CD4-positive, alpha-beta T cell (primary cell): ENCODE measurements at regions not wholly inside any gene's neighbourhood (a gene's known extent, or its start where the extent isn't known, plus 50 kb on each side); places are given as distances from the start of the nearest gene placed in this dataset.

Experiments used
- ATAC-seq: fragments of 200-7000 bp; cut with Tn5 transposase; one replicate; pipeline ENCODE4 v1.10.0; 2022; ENCODE audit warnings: mild to moderate bottlenecking; ENCODE audit not compliant: poor library complexity
- CTCF ChIA-PET: fragments of 350-600 bp; sonication (Branson Sonifier 250); formaldehyde crosslinking; loops from one replicate; lab custom pipeline; 2021; ENCODE audit warnings: antibody characterized with exemption, inconsistent platforms; lab: Charles Lee
- POLR2A ChIA-PET: fragments of 350-600 bp; sonication (Branson Sonifier 250); formaldehyde crosslinking; loops from one replicate; lab custom pipeline; 2021; ENCODE audit warnings: antibody characterized with exemption, inconsistent platforms; lab: Charles Lee
- DNase-seq, 14 experiments: peaks; one replicate each; pipeline ENCODE4 v3.0.0-alpha.2; 2013 to 2020; ENCODE audit warnings: mixed read lengths in 2 of 14
- H3K27ac ChIP-seq, 2 donors: one replicate each; pipeline versions ENCODE4 v1.5.1 to v1.7.0; 2013; ENCODE audit warnings: low read length in 2 of 2, low read depth in 1 of 2, mild to moderate bottlenecking in 1 of 2
- H3K27me3 ChIP-seq, 2 experiments: 1 replicate in 1 of 2; 2 replicates in 1 of 2; pipeline versions ENCODE4 v1.6.1 to v1.7.0; 2013; ENCODE audit warnings: low read length in 2 of 2, control low read depth in 1 of 2, mild to moderate bottlenecking in 1 of 2, moderate library complexity in 1 of 2; ENCODE audit not compliant: insufficient read depth in 2 of 2, control insufficient read depth in 1 of 2
- H3K36me3 ChIP-seq: one replicate; pipeline ENCODE4 v1.6.1; 2013; ENCODE audit warnings: low read length, control low read depth; ENCODE audit not compliant: insufficient read depth
- H3K4me1 ChIP-seq: one replicate; pipeline ENCODE4 v1.6.1; 2013; ENCODE audit warnings: low read length, control low read depth; ENCODE audit not compliant: insufficient read depth
- H3K4me3 ChIP-seq: one replicate; pipeline ENCODE4 v1.5.1; 2013; ENCODE audit warnings: mild to moderate bottlenecking, low read length, moderate library complexity
- H3K9me3 ChIP-seq, 2 experiments: 1 replicate in 1 of 2; 2 replicates in 1 of 2; pipeline versions ENCODE4 v1.6.1 to v1.7.0; 2013; ENCODE audit warnings: low read length in 2 of 2, mild to moderate bottlenecking in 2 of 2, control low read depth in 1 of 2, moderate library complexity in 1 of 2; ENCODE audit not compliant: control insufficient read depth in 1 of 2, insufficient read depth in 1 of 2
- H3K27ac Mint-ChIP-seq: one replicate; pipeline ENCODE4 v1.8.0; 2020; ENCODE audit warnings: mixed read lengths
- H3K27me3 Mint-ChIP-seq: one replicate; pipeline ENCODE4 v1.8.0; 2021; ENCODE audit warnings: mixed read lengths
- H3K36me3 Mint-ChIP-seq: one replicate; pipeline ENCODE4 v1.8.0; 2021; ENCODE audit warnings: low read depth, mixed read lengths
- H3K4me1 Mint-ChIP-seq: one replicate; pipeline ENCODE4 v1.8.0; 2021; ENCODE audit warnings: low read depth, mixed read lengths
- H3K4me3 Mint-ChIP-seq: one replicate; pipeline ENCODE4 v1.8.0; 2020; ENCODE audit warnings: mild to moderate bottlenecking, mixed read lengths
- H3K9me3 Mint-ChIP-seq: one replicate; pipeline ENCODE4 v1.8.0; 2020; ENCODE audit warnings: mixed read lengths
- intact Hi-C, 2 experiments: fragments of 100-400 bp; cut with DNase I in 1 of 2; cut with micrococcal nuclease in 1 of 2; formaldehyde crosslinking; loops; one replicate each; pipeline versions ENCODE4 v1.15.1 to v1.9.0; 2023 to 2025; cut with DNase I, micrococcal nuclease
- TF ChIP-seq, protein P1 (sequence below): fragments of 200-600 bp; IDR thresholded peaks from one replicate; pipeline ENCODE4 v1.8.0; 2022; ENCODE audit warnings: antibody characterized with exemption, mild to moderate bottlenecking

DNA sequence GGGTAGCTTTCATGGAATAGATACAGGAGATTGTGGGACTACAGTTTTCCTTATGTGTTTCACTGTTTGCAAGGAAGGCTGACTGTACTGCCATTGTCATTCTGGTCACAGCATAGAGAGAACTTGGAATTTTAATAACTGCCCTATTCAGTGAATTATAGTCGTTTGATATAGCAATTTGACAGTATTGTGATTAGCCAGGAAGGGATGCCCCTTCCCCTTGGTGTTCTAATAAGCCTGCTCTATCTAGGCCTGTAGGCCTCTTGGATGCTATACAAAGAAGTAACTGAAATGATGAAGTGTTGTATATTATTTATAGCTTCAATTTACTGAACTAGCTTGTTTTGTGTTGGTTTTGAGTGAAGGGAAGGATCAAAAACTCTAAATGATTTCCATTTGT, 528.6 kb upstream of the CDH2 start:
- no peak for ATAC-seq
- ChIA-PET POLR2A (no interaction called here), CTCF (no interaction called here)
- Mint-ChIP-seq H3K36me3 (no peaks in the 10 kb centered on the region), H3K9me3 (peaks cover 8% of the 10 kb centered on the region), H3K4me3 (no peak overlapping the region), H3K27ac (no peak overlapping the region), H3K4me1 (no peaks in the 10 kb centered on the region), H3K27me3 (no peaks in the 10 kb centered on the region)
- Histone ChIP-seq H3K4me3 (no peak overlapping the region), H3K27me3 (no peaks in the 10 kb centered on the region), H3K4me1 (no peaks in the 10 kb centered on the region), H3K36me3 (no peaks in the 10 kb centered on the region), H3K9me3 (no peaks in the 10 kb centered on the region), H3K27ac (no peak overlapping the region)
- TF ChIP-seq, protein P1, sequence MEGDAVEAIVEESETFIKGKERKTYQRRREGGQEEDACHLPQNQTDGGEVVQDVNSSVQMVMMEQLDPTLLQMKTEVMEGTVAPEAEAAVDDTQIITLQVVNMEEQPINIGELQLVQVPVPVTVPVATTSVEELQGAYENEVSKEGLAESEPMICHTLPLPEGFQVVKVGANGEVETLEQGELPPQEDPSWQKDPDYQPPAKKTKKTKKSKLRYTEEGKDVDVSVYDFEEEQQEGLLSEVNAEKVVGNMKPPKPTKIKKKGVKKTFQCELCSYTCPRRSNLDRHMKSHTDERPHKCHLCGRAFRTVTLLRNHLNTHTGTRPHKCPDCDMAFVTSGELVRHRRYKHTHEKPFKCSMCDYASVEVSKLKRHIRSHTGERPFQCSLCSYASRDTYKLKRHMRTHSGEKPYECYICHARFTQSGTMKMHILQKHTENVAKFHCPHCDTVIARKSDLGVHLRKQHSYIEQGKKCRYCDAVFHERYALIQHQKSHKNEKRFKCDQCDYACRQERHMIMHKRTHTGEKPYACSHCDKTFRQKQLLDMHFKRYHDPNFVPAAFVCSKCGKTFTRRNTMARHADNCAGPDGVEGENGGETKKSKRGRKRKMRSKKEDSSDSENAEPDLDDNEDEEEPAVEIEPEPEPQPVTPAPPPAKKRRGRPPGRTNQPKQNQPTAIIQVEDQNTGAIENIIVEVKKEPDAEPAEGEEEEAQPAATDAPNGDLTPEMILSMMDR = no peak
- DNase-seq = no peak
- intact Hi-C loops = no loop called here

- ATAC-seq = no peak
- CTCF ChIA-PET = no interaction called here
- no peaks in the 10 kb centered on the region for H3K36me3 ChIP-seq
Observed at GRCh38 chr18:28692337-28692736, 515.4 kb upstream of the CDH2 start.

DNA sequence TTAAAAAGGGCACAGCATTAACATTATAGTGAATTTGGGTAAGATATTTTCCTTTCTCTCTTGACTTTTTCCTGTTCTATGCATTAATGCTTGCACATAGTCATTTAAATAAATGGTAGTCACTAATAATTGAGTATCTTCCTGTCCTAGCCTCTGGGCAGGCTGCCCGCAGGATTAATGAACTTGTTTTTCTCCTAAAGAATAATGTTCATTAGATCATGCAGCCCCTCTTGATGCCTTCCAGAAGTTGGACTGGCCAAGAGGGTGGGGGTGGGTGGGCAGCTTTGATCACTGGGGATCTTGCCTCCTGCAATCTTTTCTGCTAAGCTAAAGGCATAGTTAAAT, 514.5 kb upstream of the CDH2 start:
- H3K4me1 Mint-ChIP-seq = no peaks in the 10 kb centered on the region
- H3K4me3 Mint-ChIP-seq = no peak overlapping the region
- no peaks in the 10 kb centered on the region for H3K36me3 ChIP-seq
- H3K9me3 Mint-ChIP-seq = peaks cover 2% of the 10 kb centered on the region
- no peak overlapping the region for H3K27ac Mint-ChIP-seq
- TF ChIP-seq, protein P1 = no peak
- H3K27ac ChIP-seq = no peak overlapping the region
- intact Hi-C loops = no loop called here
- no peaks in the 10 kb centered on the region for H3K4me1 ChIP-seq
- no peaks in the 10 kb centered on the region for H3K36me3 Mint-ChIP-seq
- CTCF ChIA-PET = no interaction called here
- H3K4me3 ChIP-seq = no peak overlapping the region
- ATAC-seq = no peak
- no peaks in the 10 kb centered on the region for H3K27me3 Mint-ChIP-seq
- POLR2A ChIA-PET = no interaction called here
- no peaks in the 10 kb centered on the region for H3K9me3 ChIP-seq
- no peak for DNase-seq
- no peaks in the 10 kb centered on the region for H3K27me3 ChIP-seq

More at GRCh38 chr18:28692337-28692736, 515.4 kb upstream of the CDH2 start:
- TF ChIP-seq, protein P1 = no peak
- Mint-ChIP-seq H3K27me3 (no peaks in the 10 kb centered on the region), H3K36me3 (no peaks in the 10 kb centered on the region), H3K27ac (no peak overlapping the region), H3K4me3 (no peak overlapping the region), H3K4me1 (no peaks in the 10 kb centered on the region), H3K9me3 (peaks cover 3% of the 10 kb centered on the region)
- intact Hi-C loops = no loop called here
- Histone ChIP-seq H3K4me3 (no peak overlapping the region), H3K9me3 (no peaks in the 10 kb centered on the region), H3K27me3 (no peaks in the 10 kb centered on the region), H3K4me1 (no peaks in the 10 kb centered on the region), H3K27ac (no peak overlapping the region)
- no peak for DNase-seq
- POLR2A ChIA-PET = no interaction called here
